SK-N-MC (cell line): ENCODE measurements at regions not wholly inside any gene's neighbourhood (a gene's known extent, or its start where the extent isn't known, plus 50 kb on each side); places are given as distances from the start of the nearest gene placed in this dataset.

Experiments used
- EZH2 ChIP-seq: fragments of 200-600 bp; sonication (generic); IDR thresholded peaks from one replicate; pipeline ENCODE4 v1.6.1; 2017; ENCODE audit warnings: antibody characterized with exemption
- FOXP2 ChIP-seq: optimal IDR thresholded peaks from 2 replicates; pipeline ENCODE3; 2011; ENCODE audit warnings: mild to moderate bottlenecking, moderate library complexity; ENCODE audit not compliant: insufficient read depth; ENCODE audit errors: extremely low read length, control extremely low read depth

DNA sequence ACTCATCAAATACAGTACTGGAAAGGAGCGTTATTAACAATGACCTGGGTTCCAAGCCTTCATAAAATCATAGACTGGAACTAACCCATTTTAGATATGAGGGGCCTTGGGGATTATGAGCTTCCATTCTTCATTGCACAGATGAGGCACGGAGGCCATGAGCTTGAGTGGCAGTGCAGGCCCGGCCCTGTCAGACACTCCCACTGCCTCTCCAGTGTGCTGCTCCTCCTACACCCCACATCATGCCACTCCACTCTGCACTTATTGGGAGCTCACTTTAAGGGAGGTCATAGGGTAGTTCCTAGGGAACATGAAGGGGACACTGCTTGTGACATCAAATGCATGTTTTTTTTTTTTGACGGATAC lies 77.9 kb downstream of the TSN start:
- TF ChIP-seq FOXP2 (no peak), EZH2 (no peak)
